ENCODE measurements at regions not wholly inside any gene's neighbourhood (a gene's known extent, or its start where the extent isn't known, plus 50 kb on each side); places are given as distances from the start of the nearest gene placed in this dataset.

DNA sequence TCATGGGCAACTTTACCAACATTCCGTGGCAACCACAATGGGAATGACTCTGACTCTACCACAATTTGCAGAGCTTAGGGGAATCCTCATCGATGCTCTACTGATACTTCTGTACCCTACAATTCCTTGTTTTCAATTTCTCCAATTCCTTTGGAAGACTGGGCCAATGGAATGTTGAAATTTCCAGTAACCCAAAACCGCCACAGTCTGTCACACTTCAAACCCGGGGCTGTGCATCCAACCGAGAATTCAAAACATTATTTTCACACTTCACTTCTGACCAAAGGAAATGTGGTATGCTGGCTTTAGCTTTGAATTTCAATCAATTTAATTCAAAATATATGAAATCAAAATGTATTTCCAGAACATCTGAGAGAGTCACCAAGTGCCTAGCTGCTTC lies 951.4 kb downstream of the VRK1 start:
- no peak overlapping the region for H3K27ac ChIP-seq
- no peak for TF ChIP-seq CTCF (conservative IDR thresholded peaks at IDR 0.05)

- TF ChIP-seq CTCF (conservative IDR thresholded peaks at IDR 0.05), result no peak
Measured at GRCh38 chr14:97757491-97757890, 960.3 kb downstream of the VRK1 start.

GRCh38 chr14:97760050-97760449 lies 962.9 kb downstream of the VRK1 start:
- no peak overlapping the region for H3K27ac ChIP-seq
- TF ChIP-seq CTCF (conservative IDR thresholded peaks at IDR 0.05), result no peak

More at GRCh38 chr14:97757491-97757890, 960.3 kb downstream of the VRK1 start:
- H3K27ac ChIP-seq, result no peak overlapping the region

DNA sequence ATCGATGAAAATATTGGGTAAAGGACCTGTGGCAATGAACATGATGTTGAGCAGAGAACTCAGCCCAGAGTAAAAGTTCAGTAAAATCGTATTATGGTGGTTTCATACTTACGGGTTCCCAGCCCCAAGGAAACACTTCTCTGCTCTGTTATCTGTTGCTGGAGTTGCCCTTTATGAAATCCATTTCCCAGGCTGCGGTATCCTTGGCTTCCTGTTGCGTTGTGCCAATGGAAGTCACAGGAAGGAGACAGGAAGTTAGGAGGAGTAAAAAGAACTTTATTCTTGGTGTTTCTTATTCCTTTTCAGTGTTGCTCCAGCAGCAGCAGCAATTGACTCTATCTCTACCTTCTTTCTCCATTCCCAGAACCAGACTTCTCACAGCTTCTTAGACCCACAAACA lies 965.2 kb downstream of the VRK1 start:
- no peak overlapping the region for H3K27ac ChIP-seq
- no peak for TF ChIP-seq CTCF (conservative IDR thresholded peaks at IDR 0.05)

DNA sequence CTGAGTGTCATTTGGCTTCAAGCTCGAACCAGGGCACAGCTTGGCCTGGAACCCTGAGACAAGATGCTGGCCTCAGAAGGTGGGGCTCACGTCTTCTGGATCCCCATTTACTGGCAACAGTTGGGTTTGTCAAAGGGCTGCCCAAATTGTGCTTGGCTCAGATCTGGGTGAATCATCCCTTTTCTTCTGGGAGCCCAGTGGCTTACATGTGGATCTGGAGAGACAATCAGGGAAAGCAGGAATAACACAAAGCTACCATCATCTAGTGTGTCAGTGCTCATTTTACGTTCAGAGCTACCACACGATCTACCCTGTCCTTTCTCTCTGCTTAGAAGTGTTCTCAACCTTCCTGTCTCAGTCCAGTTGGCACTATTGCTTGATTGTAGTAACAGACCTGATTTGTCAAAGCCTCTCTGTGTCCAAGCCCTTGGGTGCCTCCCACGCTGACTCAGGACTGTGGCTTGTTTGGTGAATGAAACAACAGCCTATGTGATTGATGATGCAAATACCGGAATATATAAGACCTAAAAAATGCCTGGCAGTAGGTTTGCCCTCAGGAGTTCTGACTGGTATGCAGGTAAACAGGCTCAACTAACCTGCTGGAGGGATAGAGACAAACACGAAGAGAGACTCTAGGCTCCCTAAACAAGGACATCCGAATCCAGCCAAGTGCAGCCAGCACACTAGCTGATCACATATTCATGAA lies 974.3 kb downstream of the VRK1 start:
- no peak overlapping the region for H3K27ac ChIP-seq
- TF ChIP-seq CTCF (conservative IDR thresholded peaks at IDR 0.05), result no peak

GRCh38 chr14:97773598-97773997 lies 976.4 kb downstream of the VRK1 start:
- no peak overlapping the region for H3K27ac ChIP-seq
- no peak for TF ChIP-seq CTCF (conservative IDR thresholded peaks at IDR 0.05)

- no peak overlapping the region for H3K27ac ChIP-seq
- no peak for TF ChIP-seq CTCF (conservative IDR thresholded peaks at IDR 0.05)
Measured at GRCh38 chr14:97776890-97777558, 979.8 kb downstream of the VRK1 start.
